Right ventricle myocardium inferior (tissue), 1 donor: ENCODE measurements at regions not wholly inside any gene's neighbourhood (a gene's known extent, or its start where the extent isn't known, plus 50 kb on each side); places are given as distances from the start of the nearest gene placed in this dataset.

Experiments used
- ATAC-seq: fragments of 200-7000 bp; cut with Tn5 transposase; one replicate; pipeline ENCODE4 v1.9.1; 2020; ENCODE audit warnings: mild to moderate bottlenecking, moderate library complexity
- DNase-seq: peaks from one replicate; pipeline ENCODE4 v3.0.0; 2021; ENCODE audit errors: missing footprints
- intact Hi-C: fragments of 100-400 bp; cut with DNase I; formaldehyde crosslinking; loops from one replicate; pipeline ENCODE4 v1.11.0; 2022
- donor health status: DM: no; HTN: yes; CAD: no; lungs with severe emphysema.

DNA sequence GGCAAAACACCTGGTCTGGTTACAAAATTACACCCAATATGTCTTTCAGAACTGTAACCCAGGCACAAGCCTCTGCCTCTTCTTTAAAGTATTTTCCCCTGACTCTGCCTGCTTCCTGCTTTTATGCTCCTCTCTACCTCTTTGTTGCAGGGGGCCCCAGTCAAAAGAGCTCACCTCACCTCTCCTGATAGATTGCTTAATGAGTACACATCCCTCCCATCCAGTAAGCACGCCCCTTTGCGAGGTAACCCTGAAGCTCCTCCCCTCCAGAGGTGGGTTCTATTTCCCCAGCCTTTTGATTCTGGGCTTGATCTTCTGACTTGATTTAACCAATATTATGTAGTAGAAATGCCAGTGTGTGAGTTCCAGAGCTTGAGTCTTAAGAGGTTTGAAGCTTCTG lies 56.6 kb upstream of the EYA2 start:
- DNase-seq (no peak), ATAC-seq (no peak)
- intact Hi-C loops: no loop called here

DNA sequence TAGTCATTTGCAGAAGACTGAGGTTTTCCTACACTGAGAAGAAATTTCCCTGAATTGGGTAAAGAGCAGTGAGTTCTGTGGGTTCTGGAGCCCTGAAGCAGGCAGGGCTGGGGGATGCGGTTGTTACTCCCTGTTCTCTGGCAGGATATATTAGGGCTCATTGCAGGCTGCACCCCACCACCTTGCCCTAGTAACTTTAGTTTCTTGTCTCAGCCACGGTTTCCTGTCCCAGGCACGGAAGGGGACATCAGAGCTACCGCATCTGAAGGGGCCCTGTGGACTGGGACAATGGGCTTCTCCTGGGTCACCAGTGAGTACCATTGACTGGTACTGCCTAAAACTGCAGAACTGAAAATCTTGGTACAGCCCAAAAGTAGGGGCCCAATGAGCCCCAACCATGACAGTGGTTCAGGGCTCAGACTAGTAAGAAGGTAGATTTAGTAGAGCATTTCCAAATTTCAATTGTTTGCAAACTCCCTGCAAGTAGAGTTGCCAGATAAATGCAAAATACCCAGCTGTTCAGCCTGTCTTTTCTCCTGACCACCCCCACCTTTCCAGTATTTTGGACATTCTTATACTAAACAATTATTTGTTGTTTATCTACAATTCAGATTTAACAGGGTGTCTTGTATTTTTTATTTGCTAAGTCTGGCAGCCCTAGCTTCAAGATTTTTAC lies 54.5 kb upstream of the EYA2 start:
- no peak for ATAC-seq
- no peak for DNase-seq
- intact Hi-C loops: no loop called here
